22Rv1 (cell line): ENCODE measurements at regions not wholly inside any gene's neighbourhood (a gene's known extent, or its start where the extent isn't known, plus 50 kb on each side); places are given as distances from the start of the nearest gene placed in this dataset.

Experiments
- H3K27ac ChIP-seq: fragments of 450-650 bp; 2 replicates; pipeline ENCODE4 v1.5.1; 2017
- CTCF ChIP-seq: fragments of 450-650 bp; IDR thresholded peaks from 2 replicates; pipeline ENCODE4 v1.5.1; 2017; ENCODE audit warnings: mild to moderate bottlenecking
- ZFX ChIP-seq: fragments of 450-650 bp; IDR thresholded peaks from 2 replicates; pipeline ENCODE4 v1.6.1; 2017; ENCODE audit warnings: antibody characterized with exemption, borderline replicate concordance

GRCh38 chr2:62374301-62375112 is 131.5 kb downstream of the TMEM17 start:
- no peak overlapping the region for H3K27ac ChIP-seq
- no peak for TF ChIP-seq CTCF
- TF ChIP-seq ZFX = no peak

DNA sequence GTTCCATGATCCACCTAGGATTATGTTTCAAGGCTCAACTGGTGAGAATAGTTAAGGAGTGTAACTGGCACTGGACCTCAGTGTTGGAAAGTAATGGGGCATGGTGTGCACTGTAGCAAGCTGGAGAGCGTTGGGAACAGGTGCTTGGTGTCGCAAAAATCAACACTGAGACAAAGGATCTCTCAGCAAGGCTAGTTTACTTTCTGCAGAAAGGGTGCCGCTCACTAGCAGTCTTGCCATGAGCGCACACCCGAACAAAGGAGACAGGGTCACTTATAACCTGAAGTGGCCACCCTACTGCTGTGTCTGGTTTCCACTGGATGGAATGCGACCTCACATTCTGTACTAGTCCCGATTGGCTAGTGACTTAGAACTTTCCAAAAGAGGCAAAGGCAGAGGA is 133.2 kb downstream of the TMEM17 start:
- TF ChIP-seq ZFX (no peak), CTCF (no peak)
- H3K27ac ChIP-seq = no peak overlapping the region

- H3K27ac ChIP-seq = peak overlapping the region; percentile 69
- TF ChIP-seq CTCF (no peak), ZFX (no peak)
These were observed 135.4 kb downstream of the TMEM17 start for GRCh38 chr2:62370321-62371250.

DNA sequence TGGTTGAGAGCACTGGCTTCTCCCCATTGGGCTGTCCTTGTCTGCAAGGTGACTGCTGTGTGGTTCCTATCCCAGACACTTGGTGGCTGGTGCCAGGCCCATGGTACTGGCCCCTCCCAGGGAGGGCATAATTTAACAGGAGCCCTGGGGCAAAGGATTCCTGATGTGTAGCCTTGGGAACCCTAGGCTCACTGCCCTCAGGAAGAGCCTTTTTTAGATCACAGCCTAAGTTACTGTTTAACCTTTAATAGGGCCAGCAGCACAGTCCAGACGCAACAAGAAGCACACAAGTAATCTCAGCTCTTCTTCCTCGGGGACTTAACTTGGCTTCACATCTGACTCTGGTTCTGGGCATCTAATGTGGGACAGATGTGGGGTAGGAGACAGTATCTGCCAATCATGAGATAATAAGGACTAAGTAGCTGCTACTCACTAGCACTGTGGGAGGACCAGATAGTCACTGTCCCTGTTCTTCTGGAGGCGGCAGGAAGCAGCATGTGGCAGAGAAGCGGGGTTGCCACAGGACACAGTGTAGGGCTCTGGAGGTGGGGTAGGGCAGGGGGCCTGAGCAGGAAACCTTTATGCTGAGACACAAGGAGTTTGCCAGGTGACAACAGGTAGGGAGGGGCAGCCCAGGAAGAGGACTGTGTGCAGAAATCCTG is 136.3 kb downstream of the TMEM17 start:
- TF ChIP-seq CTCF (no peak), ZFX (no peak)
- H3K27ac ChIP-seq = peak overlapping the region; percentile 69

GRCh38 chr2:62364791-62365528 is 141.0 kb downstream of the TMEM17 start:
- H3K27ac ChIP-seq = no peak overlapping the region
- no peak for TF ChIP-seq CTCF
- no peak for TF ChIP-seq ZFX

DNA sequence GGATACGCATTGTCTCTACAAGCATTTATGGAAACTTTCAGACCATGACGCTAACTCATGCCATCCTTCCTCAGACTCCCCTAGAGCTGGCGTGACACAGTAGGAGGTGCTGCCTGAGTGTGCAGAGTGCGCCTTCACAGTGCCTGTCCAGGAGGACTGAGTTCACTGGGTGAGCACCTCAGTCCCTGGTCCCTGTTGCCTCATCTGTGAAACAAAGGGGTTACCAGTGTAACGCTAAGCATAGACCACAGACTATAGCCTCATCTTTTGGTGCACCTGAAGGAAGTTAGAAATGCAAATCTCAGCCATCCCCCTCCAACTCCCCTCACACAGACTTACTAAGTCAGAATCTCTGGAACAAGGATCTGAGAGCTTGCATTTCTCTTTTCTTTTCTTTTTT is 142.8 kb downstream of the TMEM17 start:
- TF ChIP-seq CTCF (no peak), ZFX (no peak)
- no peak overlapping the region for H3K27ac ChIP-seq
